Erythroblast (primary cell): ENCODE measurements at regions not wholly inside any gene's neighbourhood (a gene's known extent, or its start where the extent isn't known, plus 50 kb on each side); places are given as distances from the start of the nearest gene placed in this dataset.
"Not testable (repeated sequence)": the region's sequence is repeated elsewhere in the genome, so short reads cannot be mapped to it uniquely, and the experiment has no call there.

ENCODE experiments used
- GATA1 ChIP-seq: IDR thresholded peaks from 2 replicates; pipeline ENCODE4 v1.6.1; 2011; ENCODE audit warnings: low read depth, mild to moderate bottlenecking, control low read depth, low read length, moderate library complexity
- POLR2A ChIP-seq: IDR thresholded peaks from 2 replicates; pipeline ENCODE4 v1.6.1; 2011; ENCODE audit warnings: mild to moderate bottlenecking, low read length

- TF ChIP-seq POLR2A, GATA1: not testable (repeated sequence)
Observed at GRCh38 chr1:82776730-82777129, 976.0 kb downstream of the ADGRL2 start.
